ENCODE measurements at regions not wholly inside any gene's neighbourhood (a gene's known extent, or its start where the extent isn't known, plus 50 kb on each side); places are given as distances from the start of the nearest gene placed in this dataset.

- DNase-seq (ENCODE audit: insufficient read length, low spot score, missing footprints), result no peak
- H2AFZ ChIP-seq (ENCODE audit: low read length), result no peak overlapping the region
- peaks cover 4% of the 10 kb centered on the region for H3K4me1 ChIP-seq (ENCODE audit: insufficient read depth, low read length)
- H3K79me2 ChIP-seq (ENCODE audit: insufficient read depth, low read length), result no peaks in the 10 kb centered on the region
- peak overlapping the region; percentile 47 for H3K27ac ChIP-seq (ENCODE audit: low read depth, low read length)
- no peak overlapping the region for H3K4me2 ChIP-seq (ENCODE audit: insufficient read depth, low read length)
- no peaks in the 10 kb centered on the region for H4K20me1 ChIP-seq (ENCODE audit: insufficient read depth, low read length)
- no peaks in the 10 kb centered on the region for H3K9me3 ChIP-seq (ENCODE audit: low read depth, low read length)
- no peaks in the 10 kb centered on the region for H3K36me3 ChIP-seq (ENCODE audit: insufficient read depth, low read length)
- no peak for TF ChIP-seq CTCF (IDR thresholded peaks at IDR 0.05; ENCODE audit: extremely low read depth, low read depth, low read length)
- no peaks in the 10 kb centered on the region for H3K27me3 ChIP-seq (ENCODE audit: insufficient read depth, low read length)
- H3K4me3 ChIP-seq (ENCODE audit: insufficient read depth, low read length), result no peak overlapping the region
Measured at GRCh38 chr11:103794262-103794661, 242.2 kb upstream of the DDI1 start.

- no peak overlapping the region for H2AFZ ChIP-seq (ENCODE audit: low read length)
- peaks cover 4% of the 10 kb centered on the region for H3K4me1 ChIP-seq (ENCODE audit: insufficient read depth, low read length)
- H3K79me2 ChIP-seq (ENCODE audit: insufficient read depth, low read length), result no peaks in the 10 kb centered on the region
- H3K27me3 ChIP-seq (ENCODE audit: insufficient read depth, low read length), result no peaks in the 10 kb centered on the region
- no peak for TF ChIP-seq CTCF (IDR thresholded peaks at IDR 0.05; ENCODE audit: extremely low read depth, low read depth, low read length)
- H3K4me3 ChIP-seq (ENCODE audit: insufficient read depth, low read length), result no peak overlapping the region
- no peaks in the 10 kb centered on the region for H4K20me1 ChIP-seq (ENCODE audit: insufficient read depth, low read length)
- peak overlapping the region; percentile 6 for H3K27ac ChIP-seq (ENCODE audit: low read depth, low read length)
- H3K9me3 ChIP-seq (ENCODE audit: low read depth, low read length), result no peaks in the 10 kb centered on the region
- H3K36me3 ChIP-seq (ENCODE audit: insufficient read depth, low read length), result no peaks in the 10 kb centered on the region
- peak; percentile 52 for DNase-seq (ENCODE audit: insufficient read length, low spot score, missing footprints)
- H3K4me2 ChIP-seq (ENCODE audit: insufficient read depth, low read length), result no peak overlapping the region
Measured at GRCh38 chr11:103798026-103798425, 238.4 kb upstream of the DDI1 start.

GRCh38 chr11:103798446-103798845 lies 238.0 kb upstream of the DDI1 start:
- Histone ChIP-seq H3K79me2 (ENCODE audit: insufficient read depth, low read length) (no peaks in the 10 kb centered on the region), H3K36me3 (ENCODE audit: insufficient read depth, low read length) (no peaks in the 10 kb centered on the region), H3K27ac (ENCODE audit: low read depth, low read length) (no peak overlapping the region), H3K27me3 (ENCODE audit: insufficient read depth, low read length) (no peaks in the 10 kb centered on the region), H3K9me3 (ENCODE audit: low read depth, low read length) (no peaks in the 10 kb centered on the region), H2AFZ (ENCODE audit: low read length) (no peak overlapping the region), H4K20me1 (ENCODE audit: insufficient read depth, low read length) (no peaks in the 10 kb centered on the region), H3K4me2 (ENCODE audit: insufficient read depth, low read length) (no peak overlapping the region), H3K4me1 (ENCODE audit: insufficient read depth, low read length) (peaks cover 8% of the 10 kb centered on the region), H3K4me3 (ENCODE audit: insufficient read depth, low read length) (no peak overlapping the region)
- no peak for TF ChIP-seq CTCF (IDR thresholded peaks at IDR 0.05; ENCODE audit: extremely low read depth, low read depth, low read length)
- DNase-seq (ENCODE audit: insufficient read length, low spot score, missing footprints), result no peak

DNA sequence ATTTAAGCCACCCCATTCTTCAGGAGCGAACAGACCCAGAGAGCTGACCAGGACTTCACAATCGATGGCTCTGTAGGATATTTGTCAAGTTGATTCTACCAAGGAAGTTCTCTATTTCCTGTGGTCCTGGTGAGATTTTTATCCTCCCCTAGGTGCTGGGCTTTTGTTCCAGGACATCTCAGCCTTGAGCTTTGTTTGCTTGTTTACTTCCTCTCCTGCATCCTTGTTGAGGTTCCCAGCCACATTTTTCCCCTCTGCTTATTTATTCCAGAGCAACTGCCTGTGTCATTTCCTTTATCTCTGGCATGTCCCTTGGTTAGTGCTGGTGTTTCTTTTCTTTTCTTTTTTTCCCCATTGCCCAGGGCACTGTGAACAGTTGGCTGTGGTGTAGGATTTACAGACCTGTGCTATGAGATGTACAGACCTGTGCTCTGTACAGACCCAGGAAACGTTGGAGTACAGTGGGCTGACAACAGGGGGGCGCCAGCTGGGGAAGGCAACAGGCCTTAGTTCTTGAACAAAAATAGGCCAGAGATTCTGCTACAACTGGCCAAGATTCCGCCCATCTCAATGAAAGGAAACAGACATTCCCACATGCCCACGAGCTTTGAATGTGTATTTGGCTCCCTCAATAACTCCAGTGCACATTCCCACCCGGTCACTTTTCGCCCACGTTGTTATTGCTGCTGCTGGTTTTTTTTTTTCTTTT lies 235.9 kb upstream of the DDI1 start:
- H2AFZ ChIP-seq (ENCODE audit: low read length), result no peak overlapping the region
- peaks cover 8% of the 10 kb centered on the region for H3K4me1 ChIP-seq (ENCODE audit: insufficient read depth, low read length)
- H3K4me2 ChIP-seq (ENCODE audit: insufficient read depth, low read length), result no peak overlapping the region
- no peaks in the 10 kb centered on the region for H3K27me3 ChIP-seq (ENCODE audit: insufficient read depth, low read length)
- DNase-seq (ENCODE audit: insufficient read length, low spot score, missing footprints), result no peak
- H3K4me3 ChIP-seq (ENCODE audit: insufficient read depth, low read length), result no peak overlapping the region
- no peak overlapping the region for H3K27ac ChIP-seq (ENCODE audit: low read depth, low read length)
- TF ChIP-seq CTCF (IDR thresholded peaks at IDR 0.05; ENCODE audit: extremely low read depth, low read depth, low read length), result no peak
- H4K20me1 ChIP-seq (ENCODE audit: insufficient read depth, low read length), result no peaks in the 10 kb centered on the region
- no peaks in the 10 kb centered on the region for H3K36me3 ChIP-seq (ENCODE audit: insufficient read depth, low read length)
- no peaks in the 10 kb centered on the region for H3K79me2 ChIP-seq (ENCODE audit: insufficient read depth, low read length)
- no peaks in the 10 kb centered on the region for H3K9me3 ChIP-seq (ENCODE audit: low read depth, low read length)
